Spleen (tissue), 11 donors: ENCODE measurements at regions not wholly inside any gene's neighbourhood (a gene's known extent, or its start where the extent isn't known, plus 50 kb on each side); places are given as distances from the start of the nearest gene placed in this dataset.

Source experiments
- DNase-seq: peaks from one replicate; pipeline ENCODE4 v3.0.0-alpha.2; 2020
- H3K27ac ChIP-seq, 8 donors: fragments of 200-600 bp; sonication (generic) in 7 of 8; 1 replicate in 4 of 8; 2 replicates in 4 of 8; pipeline versions ENCODE4 v1.5.0 to v1.8.0; 2016 to 2021; ENCODE audit warnings: inconsistent platforms in 4 of 8, mild to moderate bottlenecking in 4 of 8, moderate library complexity in 1 of 8
- H3K27me3 ChIP-seq, 7 donors: fragments of 200-600 bp; sonication (generic) in 6 of 7; replicated peaks in 1 of 7; 1 replicate in 4 of 7; 2 replicates in 3 of 7; pipeline versions ENCODE4 v1.5.0 to v1.8.0; 2016 to 2021; ENCODE audit warnings: inconsistent platforms in 3 of 7, mild to moderate bottlenecking in 1 of 7
- H3K36me3 ChIP-seq, 6 donors: fragments of 200-600 bp; sonication (generic) in 5 of 6; 1 replicate in 4 of 6; 2 replicates in 2 of 6; pipeline versions ENCODE4 v1.5.0 to v1.8.0; 2016 to 2021; ENCODE audit warnings: inconsistent platforms in 2 of 6
- H3K4me1 ChIP-seq, 6 donors: fragments of 200-600 bp; sonication (generic) in 5 of 6; 1 replicate in 3 of 6; 2 replicates in 3 of 6; pipeline versions ENCODE4 v1.5.0 to v1.8.0; 2016 to 2021; ENCODE audit warnings: inconsistent platforms in 3 of 6
- H3K4me3 ChIP-seq, 8 donors: fragments of 200-600 bp; sonication (generic) in 7 of 8; 1 replicate in 4 of 8; 2 replicates in 4 of 8; pipeline versions ENCODE4 v1.5.0 to v1.8.0; 2016 to 2021; ENCODE audit warnings: inconsistent platforms in 4 of 8, mild to moderate bottlenecking in 4 of 8, moderate library complexity in 2 of 8
- H3K9me3 ChIP-seq, 8 donors: fragments of 200-600 bp; sonication (generic) in 7 of 8; 1 replicate in 4 of 8; 2 replicates in 4 of 8; pipeline versions ENCODE4 v1.5.0 to v1.8.0; 2016 to 2021; ENCODE audit warnings: inconsistent platforms in 4 of 8
- POLR2A ChIP-seq, 3 donors: fragments of 450-650 bp; IDR thresholded peaks; one replicate each; pipeline ENCODE4 v1.5.1; 2017; ENCODE audit warnings: antibody characterized with exemption in 3 of 3, mild to moderate bottlenecking in 1 of 3
- POLR2AphosphoS5 ChIP-seq, 3 donors: sonication (generic); formaldehyde crosslinking; IDR thresholded peaks; one replicate each; pipeline ENCODE4 v1.5.1; 2017; ENCODE audit warnings: antibody characterized with exemption in 3 of 3
- WGBS, 5 donors: extraction: QIAGEN DNeasy Blood & Tissue Kit in 3 of 5; methylation state at CpG; one replicate each; pipeline versions ENCODE4 v1.1.5 to v1.1.7; 2013 to 2018; 5-methylcytosine and 5-hydroxymethylcytosine counted together
- intact Hi-C: fragments of 100-400 bp; cut with DNase I; formaldehyde crosslinking; loops from one replicate; pipeline ENCODE4 v1.15.0; 2023; ENCODE audit warnings: low total_unique reads
- TF ChIP-seq, protein P1 (sequence below), 11 experiments: fragments of 200-600 bp in 7 of 11; fragments of 450-650 bp in 4 of 11; sonication (generic) in 4 of 11; IDR thresholded peaks in 8 of 11; conservative IDR thresholded peaks in 3 of 11; 1 replicate in 7 of 11; 2 replicates in 4 of 11; pipeline versions ENCODE4 v1.4.0 to v1.8.0; 2016 to 2021; ENCODE audit warnings: antibody characterized with exemption in 11 of 11, inconsistent platforms in 4 of 11, mild to moderate bottlenecking in 1 of 11
- donor health status: healthy with polysubstance abuse.
- donor health status: DM: no; HTN: no; CAD: no; lungs with moderate emphysema.
- donor health status: DM: no; HTN: no; CAD: no.
- donor health status: Bipolar disorder and iron deficiency.
- donor health status: healthy.
- donor health status: DM: no; HTN: no; CAD: no.
- donor health status: DM: yes; HTN: yes; CAD: no.

DNA sequence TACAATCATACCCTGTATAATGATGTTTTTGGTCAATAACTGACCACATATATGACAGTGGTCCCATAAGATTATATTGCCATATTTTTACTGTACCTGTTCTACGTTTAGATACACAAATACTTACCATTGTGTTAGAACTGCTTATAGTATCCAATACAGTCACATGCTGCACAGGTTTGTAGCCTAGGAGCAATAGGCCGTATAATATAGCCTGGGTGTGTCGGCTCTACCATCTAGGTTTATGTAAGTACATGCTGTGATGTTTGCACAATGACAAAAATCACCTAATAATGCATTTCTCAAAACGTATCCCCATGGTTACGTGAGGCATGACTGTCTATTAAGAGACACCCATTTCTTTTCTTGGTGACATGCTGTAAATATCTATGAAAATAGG lies 55.0 kb upstream of the APCDD1 start:
- intact Hi-C loops, result no loop called here
- Histone ChIP-seq H3K36me3 (no peaks in the 10 kb centered on the region), H3K27ac (peak overlapping the region in 1 of 8 donors; percentile 57), H3K27me3 (peaks cover 0 to 6% (median 0%) of the 10 kb centered on the region in 7 donors), H3K4me3 (no peak overlapping the region), H3K9me3 (no peaks in the 10 kb centered on the region), H3K4me1 (peaks cover 0 to 18% (median 8%) of the 10 kb centered on the region in 6 donors)
- TF ChIP-seq POLR2AphosphoS5 (IDR thresholded peaks at IDR 0.05), result no peak
- no peak for DNase-seq
- 73 to 96% (median 90%) methylated on average over 5 of the region's 5 CpGs for WGBS, 5 donors

GRCh38 chr18:10400534-10401307 lies 53.7 kb upstream of the APCDD1 start:
- H3K4me3 ChIP-seq, result no peak overlapping the region
- intact Hi-C loops, result no loop called here
- H3K9me3 ChIP-seq, result no peaks in the 10 kb centered on the region
- TF ChIP-seq POLR2AphosphoS5 (IDR thresholded peaks at IDR 0.05), result no peak
- no peak for TF ChIP-seq POLR2A (IDR thresholded peaks at IDR 0.05)
- TF ChIP-seq, protein P1, sequence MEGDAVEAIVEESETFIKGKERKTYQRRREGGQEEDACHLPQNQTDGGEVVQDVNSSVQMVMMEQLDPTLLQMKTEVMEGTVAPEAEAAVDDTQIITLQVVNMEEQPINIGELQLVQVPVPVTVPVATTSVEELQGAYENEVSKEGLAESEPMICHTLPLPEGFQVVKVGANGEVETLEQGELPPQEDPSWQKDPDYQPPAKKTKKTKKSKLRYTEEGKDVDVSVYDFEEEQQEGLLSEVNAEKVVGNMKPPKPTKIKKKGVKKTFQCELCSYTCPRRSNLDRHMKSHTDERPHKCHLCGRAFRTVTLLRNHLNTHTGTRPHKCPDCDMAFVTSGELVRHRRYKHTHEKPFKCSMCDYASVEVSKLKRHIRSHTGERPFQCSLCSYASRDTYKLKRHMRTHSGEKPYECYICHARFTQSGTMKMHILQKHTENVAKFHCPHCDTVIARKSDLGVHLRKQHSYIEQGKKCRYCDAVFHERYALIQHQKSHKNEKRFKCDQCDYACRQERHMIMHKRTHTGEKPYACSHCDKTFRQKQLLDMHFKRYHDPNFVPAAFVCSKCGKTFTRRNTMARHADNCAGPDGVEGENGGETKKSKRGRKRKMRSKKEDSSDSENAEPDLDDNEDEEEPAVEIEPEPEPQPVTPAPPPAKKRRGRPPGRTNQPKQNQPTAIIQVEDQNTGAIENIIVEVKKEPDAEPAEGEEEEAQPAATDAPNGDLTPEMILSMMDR (IDR thresholded peaks at IDR 0.05 in 8 of 11, conservative IDR thresholded peaks at IDR 0.05 in 3 of 11), result no peak
- H3K27me3 ChIP-seq, result peaks cover 0 to 6% (median 0%) of the 10 kb centered on the region in 7 donors
- peak overlapping the region in 5 of 8 donors; percentile 31 to 57 (median 34) for H3K27ac ChIP-seq
- H3K36me3 ChIP-seq, result no peaks in the 10 kb centered on the region
- no peak for DNase-seq
- 55 to 64% (median 58%) methylated on average over 11 of the region's 11 CpGs for WGBS, 5 donors
- peaks cover 0 to 18% (median 8%) of the 10 kb centered on the region in 6 donors for H3K4me1 ChIP-seq

- Histone ChIP-seq H3K27ac (no peak overlapping the region), H3K36me3 (no peaks in the 10 kb centered on the region), H3K4me1 (peaks cover 0 to 18% (median 8%) of the 10 kb centered on the region in 6 donors), H3K9me3 (no peaks in the 10 kb centered on the region), H3K27me3 (peaks cover 0 to 7% (median 0%) of the 10 kb centered on the region in 7 donors), H3K4me3 (no peak overlapping the region)
- no peak for DNase-seq
- WGBS, 5 donors, result 3 to 9% (median 6%) methylated on average over 4 of the region's 5 CpGs
- TF ChIP-seq POLR2AphosphoS5 (IDR thresholded peaks at IDR 0.05) (no peak), POLR2A (IDR thresholded peaks at IDR 0.05) (no peak)
- TF ChIP-seq, protein P1 (IDR thresholded peaks at IDR 0.05 in 8 of 11, conservative IDR thresholded peaks at IDR 0.05 in 3 of 11), result no peak
- intact Hi-C loops, result no loop called here
Measured at GRCh38 chr18:10401521-10401920, 52.9 kb upstream of the APCDD1 start.

- intact Hi-C loops, result no loop called here
- H3K4me3 ChIP-seq, result no peak overlapping the region
- no peaks in the 10 kb centered on the region for H3K36me3 ChIP-seq
- peaks cover 0 to 7% (median 0%) of the 10 kb centered on the region in 7 donors for H3K27me3 ChIP-seq
- H3K27ac ChIP-seq, result no peak overlapping the region
- 77 to 83% (median 81%) methylated on average over 6 of the region's 6 CpGs for WGBS, 5 donors
- peaks cover 0 to 18% (median 8%) of the 10 kb centered on the region in 6 donors for H3K4me1 ChIP-seq
- no peak for DNase-seq
- TF ChIP-seq POLR2A (IDR thresholded peaks at IDR 0.05) (no peak), POLR2AphosphoS5 (IDR thresholded peaks at IDR 0.05) (no peak)
- TF ChIP-seq, protein P1 (IDR thresholded peaks at IDR 0.05 in 8 of 11, conservative IDR thresholded peaks at IDR 0.05 in 3 of 11), result no peak
- H3K9me3 ChIP-seq, result no peaks in the 10 kb centered on the region
Measured at GRCh38 chr18:10401930-10402329, 52.5 kb upstream of the APCDD1 start.
